Dendritic cell treated with granulocyte-macrophage colony-stimulating factor and Interleukin-4, amounts not matched to agents 40 ng/mL and 50 ng/mL, for 4 days (primary cell): ENCODE measurements at regions not wholly inside any gene's neighbourhood (a gene's known extent, or its start where the extent isn't known, plus 50 kb on each side); places are given as distances from the start of the nearest gene placed in this dataset.

ENCODE experiments used
- H3K27ac Mint-ChIP-seq: one replicate; pipeline ENCODE4 v1.8.0; 2022; ENCODE audit warnings: mild to moderate bottlenecking, mixed read lengths
- H3K27me3 Mint-ChIP-seq: one replicate; pipeline ENCODE4 v1.8.0; 2022; ENCODE audit warnings: mild to moderate bottlenecking, mixed read lengths
- H3K36me3 Mint-ChIP-seq: one replicate; pipeline ENCODE4 v1.8.0; 2022; ENCODE audit warnings: low read depth, mixed read lengths
- H3K4me1 Mint-ChIP-seq: one replicate; pipeline ENCODE4 v1.8.0; 2022; ENCODE audit warnings: low read depth, mixed read lengths
- H3K4me3 Mint-ChIP-seq: one replicate; pipeline ENCODE4 v1.8.0; 2022; ENCODE audit warnings: mild to moderate bottlenecking, moderate library complexity, mixed read lengths
- H3K9me3 Mint-ChIP-seq: one replicate; pipeline ENCODE4 v1.8.0; 2022; ENCODE audit warnings: mixed read lengths
- intact Hi-C: fragments of 100-400 bp; cut with micrococcal nuclease; formaldehyde crosslinking; loops from one replicate; pipeline ENCODE4 v1.15.0; 2022

DNA sequence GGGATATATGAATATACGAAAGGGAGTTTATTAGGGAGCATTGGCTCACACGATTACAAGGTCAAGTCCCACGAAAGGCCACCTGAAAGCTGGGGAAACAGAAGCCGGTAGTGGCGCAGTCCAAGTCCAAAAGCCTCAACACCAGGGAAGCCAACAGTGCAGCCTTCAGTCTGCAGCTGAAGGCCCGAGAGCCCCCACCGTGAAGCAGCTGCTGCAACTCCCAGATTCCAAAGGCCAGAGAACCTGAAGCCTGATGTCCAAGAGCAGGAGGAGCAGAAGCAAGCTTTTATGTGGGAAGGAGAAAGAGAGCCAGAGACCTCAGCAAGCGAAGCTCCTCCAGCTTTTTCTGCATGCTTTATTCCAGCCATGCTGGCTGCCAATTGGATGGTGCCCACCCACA is 275.8 kb downstream of the PTTG2 start:
- peak overlapping the region; percentile 1 for H3K27ac Mint-ChIP-seq
- no peak overlapping the region for H3K4me3 Mint-ChIP-seq
- H3K4me1 Mint-ChIP-seq = peaks cover 53% of the 10 kb centered on the region
- H3K9me3 Mint-ChIP-seq = no peaks in the 10 kb centered on the region
- H3K36me3 Mint-ChIP-seq = no peaks in the 10 kb centered on the region
- intact Hi-C loops = no loop called here
- H3K27me3 Mint-ChIP-seq = peaks cover under 1% of the 10 kb centered on the region

DNA sequence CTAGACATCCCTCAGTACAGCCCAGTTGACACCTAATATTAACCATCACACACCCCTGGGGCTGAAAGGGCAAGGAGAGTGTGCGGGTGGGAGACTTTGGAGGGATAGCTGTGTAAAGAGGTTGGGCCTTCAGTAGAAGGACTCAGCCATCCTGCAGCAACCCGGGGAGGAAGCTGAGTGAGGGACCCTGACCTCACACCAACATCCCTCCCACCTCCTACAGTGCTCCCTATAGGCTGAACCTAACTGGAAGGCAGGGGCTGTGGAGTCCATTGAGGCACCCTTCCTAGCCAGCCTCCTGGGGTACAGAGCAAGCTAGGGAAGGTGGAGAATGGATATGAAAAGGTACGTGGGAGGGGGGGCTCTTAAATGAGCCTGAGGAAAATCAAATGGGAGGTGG is 276.3 kb downstream of the PTTG2 start:
- H3K9me3 Mint-ChIP-seq = no peaks in the 10 kb centered on the region
- H3K36me3 Mint-ChIP-seq = no peaks in the 10 kb centered on the region

DNA sequence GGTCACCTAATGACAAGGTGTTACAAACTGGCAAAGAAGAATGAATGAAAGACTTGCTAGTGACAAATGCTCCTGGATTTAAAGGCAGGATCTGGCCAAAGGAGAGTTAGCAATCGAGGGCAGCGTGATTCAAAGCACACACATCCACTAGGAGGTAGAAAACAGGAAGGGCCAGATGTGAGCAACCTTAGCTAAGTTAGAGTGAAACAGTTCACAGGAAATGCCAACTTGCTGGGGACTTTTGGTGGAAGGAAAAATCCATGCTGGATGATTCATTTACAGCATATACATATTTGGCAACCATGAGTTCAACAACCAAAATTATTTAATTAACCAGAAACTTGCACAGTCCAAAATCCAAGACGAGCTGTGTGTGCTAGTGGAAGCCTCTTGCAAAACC is 276.9 kb downstream of the PTTG2 start:
- Mint-ChIP-seq H3K27me3 (peaks cover 3% of the 10 kb centered on the region), H3K27ac (peak overlapping the region; percentile 1), H3K36me3 (no peaks in the 10 kb centered on the region), H3K9me3 (no peaks in the 10 kb centered on the region), H3K4me1 (peaks cover 52% of the 10 kb centered on the region), H3K4me3 (no peak overlapping the region)
- intact Hi-C loops = no loop called here

More for the DNA sequence above, 276.3 kb downstream of the PTTG2 start:
- H3K4me3 Mint-ChIP-seq = no peak overlapping the region
- H3K27me3 Mint-ChIP-seq = peaks cover 3% of the 10 kb centered on the region
- intact Hi-C loops = no loop called here
- peak overlapping the region; percentile 1 for H3K27ac Mint-ChIP-seq
- H3K4me1 Mint-ChIP-seq = peaks cover 52% of the 10 kb centered on the region

DNA sequence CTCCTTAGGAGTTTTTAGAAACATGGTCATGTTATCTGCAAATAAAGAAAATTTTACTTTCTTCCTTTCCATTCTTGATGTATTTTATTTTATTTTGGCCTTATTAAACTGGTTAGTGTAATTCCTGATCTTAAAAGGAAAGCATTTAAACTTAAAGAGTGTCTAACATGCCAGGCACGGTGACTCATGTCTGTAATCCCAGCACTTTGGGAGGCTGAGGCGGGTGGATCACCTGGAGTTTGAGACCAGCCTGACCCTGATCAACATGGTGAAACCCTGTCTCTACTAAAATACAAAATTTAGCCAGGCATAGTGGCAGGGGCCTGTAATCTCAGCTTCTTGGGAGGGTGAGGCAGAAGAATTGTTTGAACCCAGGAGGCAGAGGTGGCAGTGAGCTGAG is 281.3 kb downstream of the PTTG2 start:
- Mint-ChIP-seq H3K9me3 (no peaks in the 10 kb centered on the region), H3K27ac (no peak overlapping the region), H3K36me3 (no peaks in the 10 kb centered on the region), H3K27me3 (peaks cover 4% of the 10 kb centered on the region), H3K4me3 (no peak overlapping the region), H3K4me1 (peaks cover 27% of the 10 kb centered on the region)
- intact Hi-C loops = no loop called here

DNA sequence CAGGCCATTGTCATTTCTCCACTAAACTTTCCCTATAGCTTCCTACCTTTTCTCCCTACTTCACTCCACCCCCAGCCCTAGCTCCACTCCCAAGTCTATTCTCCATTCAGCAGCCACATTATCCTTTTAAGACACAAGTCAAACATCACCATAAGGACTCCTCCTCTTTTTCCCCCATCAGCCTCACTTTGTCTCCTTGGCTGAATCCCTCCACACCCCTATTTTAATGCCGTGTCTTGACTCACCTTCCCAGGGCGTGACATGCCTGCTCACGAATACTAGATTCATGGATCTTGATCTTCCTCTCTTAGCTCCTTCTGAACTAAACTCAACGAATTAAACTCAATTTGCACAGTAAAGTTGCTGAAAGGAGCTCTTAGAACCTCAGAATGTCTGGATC is 281.9 kb downstream of the PTTG2 start:
- peaks cover 4% of the 10 kb centered on the region for H3K27me3 Mint-ChIP-seq
- H3K27ac Mint-ChIP-seq = no peak overlapping the region
- H3K9me3 Mint-ChIP-seq = no peaks in the 10 kb centered on the region
- no peak overlapping the region for H3K4me3 Mint-ChIP-seq
- H3K4me1 Mint-ChIP-seq = peaks cover 21% of the 10 kb centered on the region
- intact Hi-C loops = no loop called here
- no peaks in the 10 kb centered on the region for H3K36me3 Mint-ChIP-seq

GRCh38 chr4:38242822-38243387 is 282.7 kb downstream of the PTTG2 start:
- H3K9me3 Mint-ChIP-seq = no peaks in the 10 kb centered on the region
- no peak overlapping the region for H3K4me3 Mint-ChIP-seq
- H3K4me1 Mint-ChIP-seq = peaks cover 19% of the 10 kb centered on the region
- peaks cover 4% of the 10 kb centered on the region for H3K27me3 Mint-ChIP-seq
- intact Hi-C loops = no loop called here
- H3K36me3 Mint-ChIP-seq = no peaks in the 10 kb centered on the region
- no peak overlapping the region for H3K27ac Mint-ChIP-seq

DNA sequence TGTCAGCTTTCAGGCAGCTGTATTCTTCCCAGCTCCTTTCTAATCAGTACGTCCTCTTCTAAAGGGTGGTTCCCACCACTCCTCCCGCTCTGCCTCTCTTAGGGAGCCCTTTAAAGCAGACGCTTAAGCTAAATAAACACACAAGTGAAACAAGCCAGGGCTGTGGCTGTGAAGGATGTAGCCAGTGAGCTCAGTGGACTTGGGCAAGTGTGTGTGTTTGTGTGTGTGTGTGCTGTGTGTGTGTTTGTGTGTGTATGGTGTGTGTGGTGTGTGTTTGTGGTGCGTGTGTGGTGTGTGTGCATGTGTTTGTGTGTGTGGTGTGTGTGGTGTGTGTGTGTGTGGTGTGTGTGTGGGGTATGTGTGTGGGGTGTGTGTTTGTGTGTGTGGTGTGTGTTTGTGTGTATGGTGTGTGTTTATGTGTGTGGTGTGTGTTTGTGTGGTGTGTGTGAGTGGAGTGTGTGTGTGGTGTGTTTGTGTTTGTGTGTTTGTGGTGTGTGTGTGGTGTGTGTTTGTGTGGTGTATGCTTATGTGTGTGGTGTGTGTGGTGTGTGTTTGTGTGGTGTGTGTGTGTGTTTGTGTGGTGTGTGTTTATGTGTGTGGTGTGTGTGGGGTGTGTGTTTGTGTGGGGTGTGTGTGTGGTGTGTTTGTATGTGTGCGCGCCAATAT is 283.3 kb downstream of the PTTG2 start:
- Mint-ChIP-seq H3K36me3 (no peaks in the 10 kb centered on the region), H3K4me3 (no peak overlapping the region), H3K27me3 (peaks cover 4% of the 10 kb centered on the region), H3K4me1 (peaks cover 19% of the 10 kb centered on the region), H3K9me3 (no peaks in the 10 kb centered on the region), H3K27ac (peak overlapping the region; percentile 14)
- intact Hi-C loops = no loop called here

DNA sequence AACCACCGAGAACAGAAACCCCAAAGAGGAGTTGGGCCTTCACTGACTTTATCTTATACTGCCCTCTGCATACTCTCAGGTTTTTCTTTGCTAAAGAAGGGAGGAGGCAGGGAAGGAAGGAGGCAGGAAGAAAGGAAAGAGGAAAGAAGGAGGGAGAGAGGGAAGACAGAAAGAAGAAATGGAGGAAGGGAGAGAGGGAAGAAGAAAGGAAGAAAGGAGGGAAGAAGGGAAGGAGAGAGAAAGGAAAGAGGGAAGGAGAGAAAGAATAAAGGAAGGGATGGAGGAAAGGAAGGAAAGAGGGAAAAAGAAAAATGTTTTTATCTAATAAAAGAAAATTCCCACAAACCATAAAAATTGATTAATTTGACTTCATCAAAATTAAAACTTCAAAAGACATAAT is 294.6 kb downstream of the PTTG2 start:
- H3K27me3 Mint-ChIP-seq = peaks cover 5% of the 10 kb centered on the region
- peaks cover 38% of the 10 kb centered on the region for H3K9me3 Mint-ChIP-seq
- H3K4me1 Mint-ChIP-seq = peaks cover under 1% of the 10 kb centered on the region
- no peak overlapping the region for H3K4me3 Mint-ChIP-seq
- peaks cover 6% of the 10 kb centered on the region for H3K36me3 Mint-ChIP-seq
- H3K27ac Mint-ChIP-seq = no peak overlapping the region
- intact Hi-C loops = no loop called here

DNA sequence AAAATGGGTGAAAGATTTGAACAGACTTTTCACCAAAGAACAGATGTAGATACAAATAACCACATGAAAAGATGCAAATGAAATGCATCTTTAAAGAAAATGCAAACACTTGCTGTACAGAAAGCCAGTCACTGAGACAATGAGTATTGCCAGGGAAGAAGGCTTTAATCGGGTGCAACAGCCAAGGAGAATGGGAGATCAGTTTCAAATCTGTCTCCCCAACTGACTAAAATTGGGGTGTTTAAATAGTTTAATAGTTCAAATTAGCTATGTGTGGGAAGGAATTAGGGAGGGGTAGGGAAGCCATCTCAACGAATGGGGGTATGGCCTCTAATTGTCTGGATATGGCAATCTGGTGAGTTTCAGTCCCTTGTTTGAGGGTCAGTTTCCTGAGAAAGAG is 295.4 kb downstream of the PTTG2 start:
- intact Hi-C loops = no loop called here
- Mint-ChIP-seq H3K9me3 (peaks cover 30% of the 10 kb centered on the region), H3K36me3 (peaks cover 6% of the 10 kb centered on the region), H3K27me3 (peaks cover 10% of the 10 kb centered on the region), H3K4me1 (peaks cover 4% of the 10 kb centered on the region), H3K27ac (no peak overlapping the region), H3K4me3 (no peak overlapping the region)

DNA sequence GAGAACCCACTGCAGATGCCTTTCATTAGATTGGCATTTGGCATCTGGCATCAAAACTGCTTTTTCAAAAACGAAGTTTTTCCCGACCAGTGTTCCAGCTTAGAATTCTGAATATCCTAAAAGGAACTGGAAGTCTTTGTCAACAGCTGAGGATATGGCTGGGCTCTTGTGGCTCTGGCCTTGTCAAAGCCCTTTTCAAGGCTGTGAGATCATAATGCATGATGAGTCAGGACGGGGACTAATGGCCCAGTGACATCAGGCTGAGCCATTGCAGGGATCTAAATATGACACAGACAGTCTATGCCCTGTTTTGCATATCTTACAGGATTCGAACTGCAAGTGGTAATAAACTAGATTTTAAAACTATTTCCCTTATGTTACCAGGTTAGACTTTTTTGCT is 306.4 kb downstream of the PTTG2 start:
- Mint-ChIP-seq H3K4me1 (peaks cover 20% of the 10 kb centered on the region), H3K4me3 (no peak overlapping the region), H3K9me3 (peaks cover 6% of the 10 kb centered on the region), H3K27me3 (no peaks in the 10 kb centered on the region), H3K36me3 (no peaks in the 10 kb centered on the region), H3K27ac (no peak overlapping the region)
- intact Hi-C loops = no loop called here

DNA sequence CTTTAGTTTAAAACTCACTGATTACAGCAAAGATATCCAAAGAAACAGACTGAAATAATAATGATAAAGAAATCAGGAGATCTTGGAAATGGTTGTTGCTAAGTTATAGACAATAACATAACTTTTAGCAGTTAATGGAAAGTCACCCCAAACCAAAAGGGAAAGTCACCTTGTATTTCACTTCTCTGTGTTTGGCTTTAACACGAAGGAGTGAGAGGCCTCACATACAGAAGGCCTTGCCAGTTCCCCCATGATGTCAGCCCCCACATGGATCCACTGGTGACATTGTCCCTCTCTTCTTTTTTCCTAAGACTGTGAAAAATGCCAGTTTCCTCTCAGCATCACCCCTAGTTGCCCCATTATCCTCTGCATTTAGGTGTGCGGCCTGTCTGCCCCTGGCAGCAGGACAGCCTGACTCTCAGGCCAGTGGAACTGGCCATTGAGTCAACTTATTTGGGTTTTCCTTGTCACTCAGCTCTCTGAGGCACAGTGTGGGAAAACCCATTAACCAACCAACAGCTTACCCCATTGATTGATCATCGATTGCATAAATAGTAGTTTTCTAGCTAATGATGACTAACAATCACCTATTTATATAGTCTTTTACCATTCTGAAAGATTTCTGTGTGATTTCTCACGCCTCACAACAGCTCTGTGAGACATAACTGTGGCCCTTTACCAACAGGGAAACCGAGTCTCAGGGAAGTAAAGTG is 308.1 kb downstream of the PTTG2 start:
- peaks cover 20% of the 10 kb centered on the region for H3K4me1 Mint-ChIP-seq
- H3K9me3 Mint-ChIP-seq = peaks cover 6% of the 10 kb centered on the region
- no peak overlapping the region for H3K4me3 Mint-ChIP-seq
- H3K27me3 Mint-ChIP-seq = no peaks in the 10 kb centered on the region
- no peaks in the 10 kb centered on the region for H3K36me3 Mint-ChIP-seq
- intact Hi-C loops = no loop called here
- no peak overlapping the region for H3K27ac Mint-ChIP-seq

DNA sequence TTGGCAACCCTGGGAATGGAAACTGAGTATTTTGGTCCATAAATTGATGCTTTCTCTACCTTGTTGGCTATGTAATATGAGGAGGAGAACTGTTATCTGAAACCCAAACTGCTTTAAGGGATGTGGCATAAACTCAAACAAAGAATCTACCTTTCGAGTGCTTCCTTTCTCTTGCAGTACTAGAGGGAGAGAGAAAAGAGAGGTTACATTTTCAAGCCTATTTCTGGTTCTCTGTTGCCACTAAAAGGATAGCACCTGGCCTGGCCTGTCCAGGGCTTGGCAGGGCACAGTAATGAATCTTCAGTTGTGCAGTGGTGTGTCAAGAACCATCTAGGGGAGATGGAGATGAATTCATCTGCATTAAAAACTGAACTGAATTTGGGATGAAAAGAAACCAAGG is 308.6 kb downstream of the PTTG2 start:
- no peak overlapping the region for H3K27ac Mint-ChIP-seq
- peaks cover 19% of the 10 kb centered on the region for H3K4me1 Mint-ChIP-seq
- H3K36me3 Mint-ChIP-seq = no peaks in the 10 kb centered on the region
- intact Hi-C loops = no loop called here
- H3K9me3 Mint-ChIP-seq = peaks cover 6% of the 10 kb centered on the region
- H3K4me3 Mint-ChIP-seq = no peak overlapping the region
- H3K27me3 Mint-ChIP-seq = no peaks in the 10 kb centered on the region

DNA sequence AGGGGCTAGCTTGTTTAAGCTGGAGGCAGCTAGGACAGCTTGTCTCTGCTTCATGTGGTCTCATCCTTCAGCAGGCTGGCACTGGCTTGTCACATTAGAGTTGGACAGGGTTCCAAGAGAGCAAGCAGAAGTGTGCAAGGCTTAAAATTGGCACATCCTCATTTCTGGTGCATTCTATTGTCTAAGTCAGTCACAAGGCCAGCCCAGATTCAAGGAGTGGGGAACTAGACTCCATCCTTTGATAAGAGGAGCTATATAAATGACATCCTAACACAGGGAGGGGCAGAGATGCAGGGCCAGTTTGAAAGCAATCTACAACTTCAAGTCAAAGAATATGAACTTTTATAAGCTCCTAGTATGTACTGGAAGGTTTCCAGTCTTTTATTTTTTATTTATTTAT is 313.2 kb downstream of the PTTG2 start:
- Mint-ChIP-seq H3K9me3 (peaks cover 14% of the 10 kb centered on the region), H3K4me1 (peaks cover 13% of the 10 kb centered on the region), H3K4me3 (no peak overlapping the region), H3K36me3 (no peaks in the 10 kb centered on the region), H3K27ac (no peak overlapping the region), H3K27me3 (no peaks in the 10 kb centered on the region)
- intact Hi-C loops = no loop called here

DNA sequence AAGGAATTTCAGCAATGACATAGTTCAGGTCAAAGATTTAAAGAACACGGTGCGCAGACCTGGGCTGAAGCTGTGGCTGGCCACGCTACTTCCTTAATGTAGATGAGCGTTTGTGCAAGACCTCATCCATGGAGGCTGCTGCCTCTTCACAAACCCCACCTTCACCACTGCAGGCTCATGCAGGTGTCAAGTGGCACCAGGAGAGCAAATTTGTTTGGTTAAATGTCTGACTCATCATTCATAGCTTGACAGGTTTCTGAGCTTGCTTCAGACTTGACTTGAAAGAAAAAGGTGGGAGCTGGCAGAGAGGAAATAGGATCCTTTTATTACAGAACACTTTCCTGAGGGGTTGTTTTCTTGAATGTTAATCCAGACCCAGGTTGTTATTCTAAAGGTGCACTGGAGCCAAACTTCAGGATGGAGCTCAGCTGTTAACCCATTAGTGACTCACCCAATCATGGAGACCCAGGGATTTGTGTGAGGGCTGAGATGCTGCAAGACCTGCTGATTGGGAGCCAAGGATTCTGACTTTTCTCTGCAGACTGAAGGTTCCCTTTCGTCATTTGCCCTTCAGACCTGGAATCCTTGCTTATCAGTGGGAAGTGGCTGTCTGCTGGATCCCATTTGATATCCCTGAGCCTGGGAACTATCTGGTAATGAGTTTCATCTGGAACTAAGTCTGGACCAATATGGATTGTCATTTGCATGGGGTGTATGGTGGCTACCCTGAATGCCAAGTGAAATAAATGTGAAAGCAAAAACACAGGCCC is 315.3 kb downstream of the PTTG2 start:
- no peaks in the 10 kb centered on the region for H3K27me3 Mint-ChIP-seq
- H3K36me3 Mint-ChIP-seq = no peaks in the 10 kb centered on the region
- H3K9me3 Mint-ChIP-seq = peaks cover 14% of the 10 kb centered on the region
- intact Hi-C loops = no loop called here
- H3K27ac Mint-ChIP-seq = no peak overlapping the region
- H3K4me3 Mint-ChIP-seq = no peak overlapping the region
- H3K4me1 Mint-ChIP-seq = peaks cover 13% of the 10 kb centered on the region
